ENCODE measurements at regions not wholly inside any gene's neighbourhood (a gene's known extent, or its start where the extent isn't known, plus 50 kb on each side); places are given as distances from the start of the nearest gene placed in this dataset.

- TF ChIP-seq ZNF462 (CRISPR knock-in tag; IDR thresholded peaks at IDR 0.05): no peak
- TF ChIP-seq, protein P1, sequence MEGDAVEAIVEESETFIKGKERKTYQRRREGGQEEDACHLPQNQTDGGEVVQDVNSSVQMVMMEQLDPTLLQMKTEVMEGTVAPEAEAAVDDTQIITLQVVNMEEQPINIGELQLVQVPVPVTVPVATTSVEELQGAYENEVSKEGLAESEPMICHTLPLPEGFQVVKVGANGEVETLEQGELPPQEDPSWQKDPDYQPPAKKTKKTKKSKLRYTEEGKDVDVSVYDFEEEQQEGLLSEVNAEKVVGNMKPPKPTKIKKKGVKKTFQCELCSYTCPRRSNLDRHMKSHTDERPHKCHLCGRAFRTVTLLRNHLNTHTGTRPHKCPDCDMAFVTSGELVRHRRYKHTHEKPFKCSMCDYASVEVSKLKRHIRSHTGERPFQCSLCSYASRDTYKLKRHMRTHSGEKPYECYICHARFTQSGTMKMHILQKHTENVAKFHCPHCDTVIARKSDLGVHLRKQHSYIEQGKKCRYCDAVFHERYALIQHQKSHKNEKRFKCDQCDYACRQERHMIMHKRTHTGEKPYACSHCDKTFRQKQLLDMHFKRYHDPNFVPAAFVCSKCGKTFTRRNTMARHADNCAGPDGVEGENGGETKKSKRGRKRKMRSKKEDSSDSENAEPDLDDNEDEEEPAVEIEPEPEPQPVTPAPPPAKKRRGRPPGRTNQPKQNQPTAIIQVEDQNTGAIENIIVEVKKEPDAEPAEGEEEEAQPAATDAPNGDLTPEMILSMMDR (conservative IDR thresholded peaks at IDR 0.05; ENCODE audit: low read depth in 2 of 2): no peak
- TF ChIP-seq CREB1 (CRISPR knock-in tag; IDR thresholded peaks at IDR 0.05; ENCODE audit: low read depth): no peak
- no peak for TF ChIP-seq ZNF114 (CRISPR knock-in tag; IDR thresholded peaks at IDR 0.05)
- no peak for TF ChIP-seq EZH2 (IDR thresholded peaks at IDR 0.05; ENCODE audit: low read depth, unreplicated experiment)
Measured at GRCh38 chr9:105103776-105104175, 140.7 kb upstream of the SLC44A1 start (continued).

GRCh38 chr9:105114318-105114717, 130.1 kb upstream of the SLC44A1 start:
- no peak for ATAC-seq
- peaks cover 8% of the 10 kb centered on the region for H3K4me1 Mint-ChIP-seq
- H3K27ac Mint-ChIP-seq: no peak overlapping the region

More at GRCh38 chr9:105114318-105114717, 130.1 kb upstream of the SLC44A1 start:
- H3K4me1 ChIP-seq (ENCODE audit: insufficient read depth): no peaks in the 10 kb centered on the region
- no peaks in the 10 kb centered on the region; the same call in 1 of the 2 replicates for H3K9me2 ChIP-seq (ENCODE audit: insufficient read depth)
- H3K36me3 ChIP-seq (ENCODE audit: insufficient read depth): no peaks in the 10 kb centered on the region
- no peaks in the 10 kb centered on the region for H3F3A ChIP-seq (replicated peaks; ENCODE audit: low read depth)
- no peak overlapping the region for H2AFZ ChIP-seq
- no peaks in the 10 kb centered on the region for H3K79me2 ChIP-seq (replicated peaks; ENCODE audit: insufficient read depth)
- H3K27me3 ChIP-seq (ENCODE audit: insufficient read depth): no peaks in the 10 kb centered on the region
- H4K20me1 ChIP-seq (replicated peaks; ENCODE audit: insufficient read depth): no peaks in the 10 kb centered on the region
- H3K36me3 Mint-ChIP-seq (ENCODE audit: low read depth): no peaks in the 10 kb centered on the region
- no peaks in the 10 kb centered on the region for H3K27me3 Mint-ChIP-seq (ENCODE audit: insufficient read depth, low read depth, poor library complexity)
- H3K9me3 Mint-ChIP-seq: no peaks in the 10 kb centered on the region
- no peak overlapping the region for H3K4me3 Mint-ChIP-seq
- H3K4me3 ChIP-seq: no peak overlapping the region
- no peak for DNase-seq (ENCODE audit: low spot score)
- H3K4me2 ChIP-seq: no peak overlapping the region
- H3K27ac ChIP-seq (ENCODE audit: low read depth): no peak overlapping the region
- TF ChIP-seq NANOG (IDR thresholded peaks at IDR 0.05; ENCODE audit: borderline replicate concordance) (no peak), EZH2 (IDR thresholded peaks at IDR 0.05; ENCODE audit: low read depth, unreplicated experiment) (no peak), JUNB (IDR thresholded peaks at IDR 0.05; ENCODE audit: unreplicated experiment) (no peak), POLR2AphosphoS5 (IDR thresholded peaks at IDR 0.05; ENCODE audit: low read depth) (no peak), ZNF114 (CRISPR knock-in tag; IDR thresholded peaks at IDR 0.05) (no peak), STAT1 (IDR thresholded peaks at IDR 0.05; ENCODE audit: unreplicated experiment) (no peak)
